HG03064 (cell line): ENCODE measurements at regions not wholly inside any gene's neighbourhood (a gene's known extent, or its start where the extent isn't known, plus 50 kb on each side); places are given as distances from the start of the nearest gene placed in this dataset.

Source experiments
- ATAC-seq: cut with Tn5 transposase; IDR thresholded peaks from one replicate; pipeline ENCODE4 v1.9.1; 2021; ENCODE audit warnings: low read depth; ENCODE audit not compliant: unreplicated experiment

DNA sequence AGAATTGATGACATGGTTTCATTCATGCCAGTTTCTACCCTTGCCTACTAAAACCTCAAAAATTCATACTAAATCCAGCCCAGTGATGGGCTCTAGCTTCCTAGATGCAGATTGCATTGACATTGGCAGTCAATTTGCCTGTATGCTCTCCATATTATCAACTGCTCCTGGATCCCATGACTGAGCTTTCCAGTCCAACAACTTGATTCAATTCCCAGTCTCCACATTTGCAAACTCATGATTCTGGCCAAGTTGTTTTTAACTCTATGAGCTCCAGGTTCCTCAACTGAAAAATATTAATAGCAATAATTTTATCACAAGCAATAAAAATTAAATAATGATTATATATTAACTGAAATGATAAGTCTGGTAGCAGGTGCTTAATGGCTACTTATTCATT lies 51.0 kb upstream of the DSC1 start:
- ATAC-seq, result no peak

DNA sequence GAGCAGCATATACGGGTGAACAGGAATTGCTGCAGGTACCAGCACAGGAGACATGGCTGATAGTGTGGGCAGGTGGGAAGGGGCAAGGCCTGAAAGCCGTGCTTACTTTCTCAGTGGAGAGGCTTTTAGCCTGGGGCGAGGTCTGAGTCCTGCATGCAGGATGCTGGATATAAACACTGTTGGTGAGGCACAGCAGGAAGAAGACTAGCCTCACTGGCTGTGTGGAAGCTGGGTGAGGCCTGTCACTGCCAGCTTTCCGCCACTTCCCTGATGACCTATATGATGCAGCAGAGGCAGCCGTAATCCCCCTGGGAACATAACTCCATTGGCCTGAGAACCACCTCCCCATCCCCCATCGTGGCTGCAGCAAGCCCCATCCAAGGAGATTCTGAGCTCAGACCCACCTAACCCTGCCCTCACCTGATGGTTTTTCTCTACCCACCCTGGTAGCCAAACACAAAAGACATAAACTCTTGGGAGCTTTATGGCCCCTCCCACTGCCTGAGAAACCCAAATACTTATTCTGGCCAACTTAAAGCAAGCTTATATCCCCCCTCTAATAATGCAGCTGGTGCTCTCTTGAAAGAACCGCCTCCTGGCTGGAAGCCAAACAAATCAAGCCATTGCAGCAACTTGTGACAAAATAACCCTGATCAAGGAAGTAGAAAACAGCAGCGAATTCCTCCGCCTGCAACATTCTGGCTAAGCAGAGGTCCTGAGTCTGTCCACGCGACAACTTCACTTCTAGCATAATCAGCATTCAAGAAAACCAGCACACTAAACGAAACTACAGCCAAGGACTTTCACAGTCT lies 54.6 kb upstream of the DSC1 start:
- no peak for ATAC-seq

DNA sequence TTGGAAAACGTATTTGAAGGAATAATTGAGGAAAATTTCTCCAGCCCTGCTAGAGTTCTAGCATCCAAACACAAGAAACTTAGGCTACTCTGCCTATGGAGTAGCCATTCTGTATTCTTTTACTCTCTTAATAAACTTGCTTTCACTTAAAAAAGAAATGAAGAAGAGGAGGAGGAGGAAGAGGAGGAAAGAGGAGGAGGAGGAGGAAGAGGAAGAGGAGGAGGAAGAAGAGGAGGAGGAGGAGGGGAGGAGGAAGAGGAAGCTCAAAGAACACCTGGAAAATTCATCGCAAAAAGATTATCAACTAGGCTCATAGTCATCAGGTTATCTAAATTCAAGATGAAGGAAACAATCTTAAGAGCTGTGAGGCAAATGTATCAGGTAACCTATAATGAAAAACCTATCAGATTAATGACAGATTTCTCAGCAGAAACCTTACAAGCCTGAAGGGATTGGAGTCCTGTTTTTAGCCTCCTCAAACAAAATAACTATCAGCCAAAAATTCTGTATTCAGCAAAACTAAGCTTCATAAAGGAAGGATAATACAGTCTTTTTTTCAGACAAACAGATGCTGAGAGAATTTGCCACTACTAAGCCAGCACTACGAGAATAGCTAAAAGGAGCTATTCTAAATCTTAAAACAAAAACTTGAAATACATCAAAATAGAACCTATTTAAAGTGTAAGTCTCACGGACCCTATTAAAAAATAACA lies 56.2 kb upstream of the DSC1 start:
- no peak for ATAC-seq

DNA sequence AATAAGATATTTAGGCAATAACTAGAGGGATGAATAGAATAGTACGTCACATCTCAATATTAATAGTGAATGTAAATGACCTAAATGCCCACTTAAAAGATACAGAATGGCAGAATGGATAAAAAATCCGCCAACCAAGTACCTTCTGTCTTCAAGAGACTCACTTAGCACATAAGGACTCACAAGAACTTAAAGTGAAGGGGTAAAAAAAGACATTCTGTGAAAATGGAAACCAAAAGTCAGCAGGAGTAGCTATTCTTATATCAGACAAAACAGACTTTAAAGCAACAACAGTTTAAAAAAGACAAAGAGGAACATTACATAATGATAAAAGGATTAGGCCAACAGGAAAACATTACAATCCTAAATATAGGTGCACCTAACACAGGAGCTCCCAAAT lies 56.7 kb upstream of the DSC1 start:
- no peak for ATAC-seq

DNA sequence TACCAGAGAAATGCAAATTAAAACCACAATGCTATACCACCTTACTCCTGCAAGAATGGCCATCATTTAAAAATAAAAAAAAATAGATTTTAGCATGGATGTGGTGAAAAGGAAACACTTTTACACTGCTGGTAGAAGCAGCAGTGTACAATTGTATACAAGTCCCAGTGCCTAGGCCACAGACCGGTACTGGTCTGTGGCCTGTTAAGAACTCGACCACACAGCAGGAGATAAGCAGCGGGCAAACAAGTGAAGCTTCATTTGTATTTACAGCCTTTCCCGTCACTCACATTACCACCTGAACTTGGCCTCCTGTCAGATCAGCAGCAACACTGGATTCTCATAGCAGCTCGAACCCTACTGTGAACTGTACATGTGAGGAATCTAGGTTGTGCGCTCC lies 60.7 kb upstream of the DSC1 start:
- no peak for ATAC-seq

DNA sequence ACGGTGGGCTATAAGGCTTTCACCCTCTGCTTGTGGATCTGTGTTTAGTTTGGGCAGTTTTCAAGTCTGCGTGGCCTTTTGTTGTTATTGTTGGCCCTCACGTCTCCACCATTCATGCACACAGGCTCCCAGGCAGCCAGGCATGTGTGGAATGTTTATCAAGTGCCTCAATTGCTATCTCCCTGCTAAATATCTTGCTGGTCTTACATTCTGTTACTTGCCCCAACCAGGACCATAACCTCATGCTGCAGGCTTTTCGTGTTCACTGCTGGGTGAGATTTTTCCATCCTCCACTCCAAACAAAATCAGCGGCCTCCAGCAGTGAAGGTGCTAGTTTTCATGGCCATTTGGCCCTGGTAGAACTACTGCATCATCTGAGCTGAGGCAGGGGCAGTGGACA lies 63.0 kb upstream of the DSC1 start:
- ATAC-seq, result no peak

DNA sequence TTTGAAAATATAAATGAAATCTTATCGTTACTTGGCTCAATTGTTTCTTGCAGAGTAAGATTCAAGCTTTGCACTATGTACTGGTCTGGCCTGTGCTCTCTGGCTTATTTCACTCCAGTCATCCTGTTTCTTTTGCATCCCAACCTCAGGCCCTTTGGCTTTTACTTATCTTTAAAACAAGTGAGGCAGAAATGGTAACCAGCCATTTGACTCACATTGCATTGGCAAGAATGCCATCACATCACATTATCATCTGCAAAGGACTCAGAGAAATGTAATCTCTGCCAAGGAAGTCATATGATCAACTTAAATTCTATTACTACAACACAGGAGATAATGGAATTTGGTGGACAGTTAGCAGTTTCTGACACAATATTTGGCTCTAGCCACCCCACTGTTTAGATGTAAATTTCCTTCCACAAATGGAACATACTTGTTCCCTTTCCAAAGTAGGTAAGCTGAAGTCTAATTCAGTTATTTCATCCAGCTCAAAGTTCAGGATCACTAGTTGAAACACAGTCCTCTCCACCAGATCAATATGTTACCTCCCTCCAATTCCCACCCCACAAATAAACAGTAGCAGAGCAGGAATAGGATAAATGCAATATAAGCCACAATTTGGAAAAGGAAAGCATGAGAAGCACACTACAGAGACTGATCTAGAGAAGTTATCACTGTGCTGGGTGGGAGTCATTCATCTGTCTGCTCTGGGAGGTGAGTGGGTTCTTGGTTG lies 65.0 kb upstream of the DSC1 start:
- ATAC-seq, result no peak

DNA sequence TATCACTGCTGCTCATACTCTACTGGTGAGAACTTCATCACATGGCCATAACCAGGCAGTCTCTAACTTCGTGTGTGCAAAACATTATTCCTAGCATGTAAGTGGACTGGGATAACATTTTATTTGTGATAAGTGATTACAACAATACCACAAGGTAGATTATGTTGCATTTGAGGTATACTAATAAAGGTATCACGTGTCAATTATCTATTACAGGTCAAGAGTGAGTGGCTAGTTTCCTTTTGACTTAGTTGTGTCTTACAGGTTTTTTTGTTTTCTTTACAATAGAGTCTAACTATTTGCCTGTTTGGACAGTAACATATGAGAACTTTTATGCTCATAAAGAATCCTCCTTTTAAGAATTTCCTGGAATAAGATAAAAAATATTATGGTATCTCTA lies 67.2 kb upstream of the DSC1 start:
- no peak for ATAC-seq

DNA sequence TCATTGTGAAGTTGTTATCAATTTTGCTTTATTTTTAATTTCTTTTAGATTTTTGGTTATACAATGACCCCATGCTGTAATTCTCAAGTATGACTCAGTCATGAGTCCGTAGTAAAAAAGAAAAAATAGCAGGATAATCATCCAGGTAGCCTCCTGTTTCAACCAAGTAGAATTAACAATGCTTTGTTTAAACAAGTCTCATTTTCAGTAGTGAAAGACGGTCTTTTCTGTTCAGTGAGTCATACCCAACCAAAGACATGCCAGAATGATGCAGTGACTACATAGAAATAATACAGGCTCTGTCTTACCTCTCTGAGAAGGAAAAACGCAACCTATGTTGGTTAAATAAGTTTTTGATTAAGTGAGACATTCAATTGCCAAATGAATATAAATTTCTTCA lies 67.8 kb upstream of the DSC1 start:
- peak; percentile 82 for ATAC-seq

DNA sequence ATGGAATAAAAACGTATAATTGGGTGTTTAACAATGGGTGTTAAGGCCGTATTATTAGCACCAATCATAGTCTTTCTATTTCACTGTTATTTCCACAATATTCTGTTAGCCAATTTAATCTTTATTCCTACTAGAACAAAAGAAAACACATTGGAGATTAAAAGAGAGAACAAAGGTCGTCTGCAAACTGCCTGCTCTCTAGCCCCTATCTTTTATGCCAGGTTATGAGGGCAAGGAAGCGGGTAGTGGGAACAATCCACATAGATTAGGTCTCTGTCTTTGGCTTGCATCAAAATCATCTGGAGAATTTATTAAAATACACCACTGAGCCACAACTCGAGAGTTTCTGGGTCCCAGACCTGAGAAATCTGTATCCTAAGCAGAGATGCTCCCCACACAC lies 69.4 kb upstream of the DSC1 start:
- no peak for ATAC-seq

DNA sequence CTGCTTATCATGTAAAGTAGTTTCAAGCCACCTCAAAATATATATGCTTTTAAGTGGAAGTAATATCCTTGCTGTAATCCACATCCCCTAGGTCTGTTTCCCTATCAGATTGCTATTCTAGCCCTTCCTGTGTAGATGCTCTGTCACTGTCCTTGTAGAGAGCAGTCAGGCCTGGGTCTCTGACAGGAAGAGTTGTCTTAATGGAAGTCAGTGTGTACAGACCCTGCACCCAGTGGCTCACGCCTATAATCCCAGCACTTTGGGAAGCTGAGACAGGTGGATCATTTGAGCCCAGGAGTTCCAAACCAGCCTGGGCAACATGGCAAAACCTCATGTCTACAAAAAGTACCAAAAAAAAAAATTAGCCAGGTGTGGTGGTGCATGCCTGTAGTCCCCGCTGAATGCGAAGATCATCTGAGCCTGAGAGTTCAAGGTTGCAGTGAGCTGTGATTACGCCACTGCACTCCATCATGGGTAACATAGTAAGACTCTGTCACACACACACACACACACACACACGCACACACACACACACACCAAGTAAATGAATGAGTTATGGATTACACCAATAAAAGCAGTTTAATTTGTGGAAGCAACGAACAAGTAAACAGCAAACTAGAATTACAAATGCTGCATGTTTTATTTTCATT lies 70.2 kb upstream of the DSC1 start:
- no peak for ATAC-seq

DNA sequence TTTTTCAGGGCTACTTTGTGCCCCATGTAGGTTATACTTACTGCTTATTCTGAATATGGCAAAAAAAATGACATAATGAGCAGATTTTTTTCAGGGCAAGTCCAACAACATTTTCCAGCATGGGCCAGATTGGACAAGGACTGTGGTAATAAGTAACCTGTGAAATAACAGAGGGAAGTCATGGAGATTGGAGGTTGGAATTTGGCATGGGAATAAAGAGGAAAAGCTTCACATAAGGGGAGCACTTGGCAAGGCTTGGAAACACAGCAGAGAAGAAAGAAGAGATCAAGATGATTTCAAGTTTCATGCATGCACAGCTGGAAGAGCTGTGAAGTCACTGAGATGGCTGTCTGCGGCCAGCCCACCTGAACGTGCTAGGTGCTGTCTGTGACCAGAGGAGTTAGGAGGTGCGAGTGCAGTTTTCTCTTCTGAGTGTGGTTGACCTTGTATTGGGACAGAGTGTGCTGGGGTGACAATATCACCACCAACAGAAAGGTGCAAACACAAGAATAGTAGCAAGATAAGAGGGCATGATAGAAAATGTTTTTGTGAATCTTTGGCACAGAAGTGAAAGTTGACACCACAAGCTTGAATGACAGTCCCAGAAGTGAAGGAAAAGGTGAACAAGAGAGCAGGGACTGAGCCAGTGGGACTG lies 71.1 kb upstream of the DSC1 start:
- no peak for ATAC-seq

DNA sequence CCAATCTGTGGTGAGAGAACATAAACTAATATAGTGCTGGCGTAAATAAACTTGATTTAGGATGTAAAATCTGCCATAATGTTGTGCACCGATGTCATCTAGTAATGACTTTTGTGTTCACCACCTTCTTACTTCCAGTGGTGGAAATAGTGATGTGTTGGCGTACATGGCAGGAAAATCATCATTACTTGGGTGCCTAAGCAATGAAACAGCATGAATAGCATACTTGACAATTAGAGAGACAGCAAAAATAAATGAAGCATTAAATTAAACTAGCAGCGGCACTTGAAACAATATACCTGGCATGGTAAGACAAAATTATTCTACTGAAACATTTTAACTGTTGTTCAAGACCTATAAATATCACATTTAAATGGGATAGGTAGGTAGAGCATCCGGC lies 73.2 kb upstream of the DSC1 start:
- ATAC-seq, result no peak

DNA sequence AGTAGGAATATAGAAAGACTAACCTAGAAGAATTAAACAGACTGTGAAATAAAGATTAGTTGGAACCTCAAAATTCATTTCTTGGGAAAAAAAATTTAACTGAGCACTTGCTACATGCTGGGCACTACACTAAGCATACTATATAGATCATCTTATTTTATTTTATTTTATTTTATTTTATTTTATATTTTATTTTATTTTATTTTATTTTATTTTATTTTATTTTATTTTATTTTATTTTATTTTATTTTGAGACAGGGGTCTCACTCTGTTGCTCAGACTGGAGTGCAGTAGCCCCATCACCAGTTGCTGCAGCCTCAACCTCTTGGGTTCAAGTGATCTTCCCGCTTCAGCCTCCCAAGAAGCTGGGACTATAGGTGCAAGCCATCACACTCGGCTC lies 74.5 kb upstream of the DSC1 start:
- ATAC-seq, result no peak

DNA sequence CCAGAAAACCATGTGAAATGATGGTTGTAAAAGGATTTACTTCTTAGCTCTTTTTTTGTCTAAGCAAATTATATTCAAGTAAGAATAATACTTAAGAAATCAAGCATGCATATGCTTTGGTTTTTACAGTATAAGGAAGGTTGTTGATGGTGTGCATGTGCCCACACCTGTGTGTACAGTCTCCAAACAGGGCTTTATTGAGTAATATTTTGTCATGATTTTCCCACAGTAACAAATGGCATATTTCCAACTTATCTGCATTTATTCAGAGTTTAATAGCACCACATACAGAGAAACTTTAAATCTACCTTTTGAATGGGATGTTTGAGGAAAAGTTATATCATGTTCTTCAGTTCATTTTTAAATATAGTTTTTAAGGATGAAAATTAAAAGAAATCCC lies 76.5 kb upstream of the DSG1 start:
- ATAC-seq, result no peak

DNA sequence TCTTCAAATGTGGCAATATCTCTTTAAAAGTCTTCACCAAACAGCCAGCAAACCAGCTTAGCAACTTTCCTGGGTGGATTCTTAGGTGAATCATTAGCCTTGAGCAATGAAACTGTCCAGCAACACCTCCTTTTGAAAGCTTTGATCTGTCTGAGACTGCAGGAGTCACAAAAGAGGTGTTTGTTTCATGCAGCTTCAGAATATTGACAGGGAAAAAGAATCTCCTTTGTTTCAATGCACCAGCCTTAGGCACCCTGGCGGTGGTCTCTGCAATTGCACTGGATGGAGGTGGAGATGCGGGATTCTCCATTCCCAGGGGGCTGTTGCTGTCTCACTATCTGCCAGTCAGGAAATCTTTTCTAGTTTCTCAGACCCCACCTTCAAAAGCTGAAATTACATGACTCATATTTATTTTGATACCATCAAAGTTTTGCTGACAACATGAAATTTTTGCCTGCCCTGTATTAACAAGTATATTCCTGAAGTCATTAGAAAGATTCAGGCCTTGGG lies 76.0 kb upstream of the DSG1 start:
- no peak for ATAC-seq

DNA sequence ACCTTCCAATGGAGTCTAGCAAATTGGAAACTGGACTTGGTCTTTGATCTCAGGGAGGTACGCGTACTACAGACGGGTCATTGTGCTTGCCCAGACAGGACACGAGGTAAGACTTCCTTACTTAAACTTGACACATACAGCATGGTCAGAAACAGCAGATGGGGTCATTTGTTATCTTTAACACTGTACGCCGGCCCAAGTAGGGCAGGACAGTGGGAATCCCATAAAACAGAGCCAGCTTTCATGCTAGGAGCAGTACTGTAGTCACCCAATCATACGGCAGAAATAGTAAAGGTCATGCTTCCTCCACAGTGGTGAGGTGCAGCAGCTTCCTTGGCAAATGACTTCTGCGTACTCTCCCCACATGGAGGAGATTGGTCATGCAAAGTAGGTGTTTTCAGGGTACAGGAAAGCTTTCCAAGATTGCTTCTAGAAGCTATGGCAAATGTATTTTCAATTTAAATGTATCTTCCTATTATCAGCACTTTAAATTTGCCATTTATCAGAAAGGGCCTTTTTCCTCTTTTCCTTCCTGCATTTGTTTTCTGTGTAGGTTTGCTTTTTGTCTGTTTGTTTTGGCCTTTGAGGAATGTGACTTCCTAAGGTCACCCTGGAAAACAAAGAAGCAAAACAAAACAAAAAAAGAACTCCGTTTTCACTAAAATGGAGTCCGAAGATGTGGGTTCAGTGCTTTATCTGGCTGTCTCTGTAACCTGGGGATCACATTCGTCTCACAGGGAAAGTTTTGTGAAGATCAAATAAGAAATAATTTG lies 74.0 kb upstream of the DSG1 start:
- no peak for ATAC-seq

DNA sequence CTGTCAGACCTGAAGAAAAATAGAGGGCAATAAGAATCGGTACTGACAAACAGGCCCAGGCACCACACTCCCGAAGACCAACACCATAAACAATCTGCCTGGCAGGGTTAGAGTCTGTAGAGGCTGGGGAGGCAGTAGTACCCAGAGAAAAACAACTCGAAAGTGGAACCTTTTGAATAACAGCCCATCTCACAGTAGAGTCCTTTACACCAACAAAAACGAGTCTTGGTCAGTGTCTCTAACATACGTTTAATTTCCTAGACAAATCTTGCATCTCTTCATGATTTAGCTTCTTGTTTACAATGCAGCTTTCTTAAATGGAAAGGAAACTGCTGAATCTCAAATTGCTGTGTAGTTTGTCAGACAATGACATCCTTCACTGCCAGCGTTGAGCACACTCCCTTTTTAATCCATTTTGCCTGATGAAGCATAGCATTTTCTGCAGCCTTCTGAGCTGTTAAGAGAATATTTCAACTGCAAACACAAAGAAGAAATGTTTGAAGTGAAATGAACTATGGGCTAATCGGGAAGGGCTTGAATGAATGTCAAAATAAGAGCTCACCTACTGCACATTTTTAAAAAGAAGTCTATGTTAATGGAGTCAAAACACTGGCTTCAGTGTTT lies 73.1 kb upstream of the DSG1 start:
- ATAC-seq, result no peak

DNA sequence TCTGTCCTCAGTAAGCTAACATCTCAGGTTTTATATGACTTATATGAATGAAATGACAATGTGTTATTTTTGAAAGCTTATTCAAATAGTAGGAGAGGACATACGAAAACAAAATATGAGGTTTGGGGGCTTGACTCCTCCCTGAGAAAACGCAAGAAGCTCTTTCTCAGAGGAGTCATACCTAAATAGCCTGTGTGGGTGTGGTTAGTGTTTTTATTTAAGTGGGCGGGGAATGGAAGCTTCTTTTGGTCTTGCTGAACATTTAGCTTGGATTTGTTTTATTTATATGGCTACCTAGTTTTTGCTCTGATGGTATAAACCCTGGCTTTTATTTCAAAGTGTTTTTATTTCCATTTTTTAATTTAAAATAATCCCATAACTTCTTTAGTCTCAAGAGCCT lies 72.1 kb upstream of the DSG1 start:
- no peak for ATAC-seq
